ENCODE measurements at regions not wholly inside any gene's neighbourhood (a gene's known extent, or its start where the extent isn't known, plus 50 kb on each side); places are given as distances from the start of the nearest gene placed in this dataset.

DNA sequence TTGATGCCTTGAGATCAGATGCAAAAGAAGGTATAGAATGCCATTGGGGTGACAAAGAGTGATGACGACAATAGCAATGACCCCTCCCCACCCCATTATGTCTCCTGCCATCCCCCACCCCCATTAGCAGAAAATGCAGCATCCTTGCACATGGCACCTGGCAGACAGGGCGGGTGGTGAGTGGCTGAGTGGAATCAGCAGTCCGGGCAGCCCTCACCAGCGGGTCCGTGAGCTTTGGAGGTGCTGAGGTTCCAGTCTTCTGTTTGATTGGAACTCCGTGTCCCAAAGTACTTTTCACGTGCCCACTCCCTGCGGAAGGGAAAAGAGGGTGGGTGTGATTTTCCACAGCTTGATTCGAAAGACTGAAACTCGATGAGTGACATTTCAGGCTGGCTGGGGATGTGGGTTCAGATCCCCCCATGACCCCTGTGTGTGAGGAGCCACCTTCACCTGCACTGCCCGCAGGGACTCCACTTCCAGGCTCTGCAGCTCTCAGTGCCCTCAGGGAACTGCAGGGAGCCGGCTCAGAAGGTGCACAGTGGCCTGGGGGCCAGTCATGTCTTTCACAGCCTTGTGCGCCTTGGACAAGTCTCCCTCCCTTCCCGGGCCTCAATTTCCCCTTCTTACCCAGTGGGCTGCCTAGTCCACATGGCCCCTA lies 130.9 kb downstream of the GLI2 start:
- TF ChIP-seq, protein P1, sequence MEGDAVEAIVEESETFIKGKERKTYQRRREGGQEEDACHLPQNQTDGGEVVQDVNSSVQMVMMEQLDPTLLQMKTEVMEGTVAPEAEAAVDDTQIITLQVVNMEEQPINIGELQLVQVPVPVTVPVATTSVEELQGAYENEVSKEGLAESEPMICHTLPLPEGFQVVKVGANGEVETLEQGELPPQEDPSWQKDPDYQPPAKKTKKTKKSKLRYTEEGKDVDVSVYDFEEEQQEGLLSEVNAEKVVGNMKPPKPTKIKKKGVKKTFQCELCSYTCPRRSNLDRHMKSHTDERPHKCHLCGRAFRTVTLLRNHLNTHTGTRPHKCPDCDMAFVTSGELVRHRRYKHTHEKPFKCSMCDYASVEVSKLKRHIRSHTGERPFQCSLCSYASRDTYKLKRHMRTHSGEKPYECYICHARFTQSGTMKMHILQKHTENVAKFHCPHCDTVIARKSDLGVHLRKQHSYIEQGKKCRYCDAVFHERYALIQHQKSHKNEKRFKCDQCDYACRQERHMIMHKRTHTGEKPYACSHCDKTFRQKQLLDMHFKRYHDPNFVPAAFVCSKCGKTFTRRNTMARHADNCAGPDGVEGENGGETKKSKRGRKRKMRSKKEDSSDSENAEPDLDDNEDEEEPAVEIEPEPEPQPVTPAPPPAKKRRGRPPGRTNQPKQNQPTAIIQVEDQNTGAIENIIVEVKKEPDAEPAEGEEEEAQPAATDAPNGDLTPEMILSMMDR (IDR thresholded peaks at IDR 0.05) = no peak
- TF ChIP-seq ZNF302 (CRISPR knock-in tag; IDR thresholded peaks at IDR 0.05) (no peak), CEBPB (IDR thresholded peaks at IDR 0.05) (no peak), SMC3 (IDR thresholded peaks at IDR 0.05) (no peak), POLR2A (IDR thresholded peaks at IDR 0.05; ENCODE audit: low read length) (no peak), JUN (IDR thresholded peaks at IDR 0.05) (no peak), RAD21 (conservative IDR thresholded peaks at IDR 0.05 in 1 of 2, IDR thresholded peaks at IDR 0.05 in 1 of 2) (no peak)
- TF ChIP-seq, protein P2, sequence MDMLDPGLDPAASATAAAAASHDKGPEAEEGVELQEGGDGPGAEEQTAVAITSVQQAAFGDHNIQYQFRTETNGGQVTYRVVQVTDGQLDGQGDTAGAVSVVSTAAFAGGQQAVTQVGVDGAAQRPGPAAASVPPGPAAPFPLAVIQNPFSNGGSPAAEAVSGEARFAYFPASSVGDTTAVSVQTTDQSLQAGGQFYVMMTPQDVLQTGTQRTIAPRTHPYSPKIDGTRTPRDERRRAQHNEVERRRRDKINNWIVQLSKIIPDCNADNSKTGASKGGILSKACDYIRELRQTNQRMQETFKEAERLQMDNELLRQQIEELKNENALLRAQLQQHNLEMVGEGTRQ (IDR thresholded peaks at IDR 0.05) = no peak
- TF ChIP-seq, protein P3, sequence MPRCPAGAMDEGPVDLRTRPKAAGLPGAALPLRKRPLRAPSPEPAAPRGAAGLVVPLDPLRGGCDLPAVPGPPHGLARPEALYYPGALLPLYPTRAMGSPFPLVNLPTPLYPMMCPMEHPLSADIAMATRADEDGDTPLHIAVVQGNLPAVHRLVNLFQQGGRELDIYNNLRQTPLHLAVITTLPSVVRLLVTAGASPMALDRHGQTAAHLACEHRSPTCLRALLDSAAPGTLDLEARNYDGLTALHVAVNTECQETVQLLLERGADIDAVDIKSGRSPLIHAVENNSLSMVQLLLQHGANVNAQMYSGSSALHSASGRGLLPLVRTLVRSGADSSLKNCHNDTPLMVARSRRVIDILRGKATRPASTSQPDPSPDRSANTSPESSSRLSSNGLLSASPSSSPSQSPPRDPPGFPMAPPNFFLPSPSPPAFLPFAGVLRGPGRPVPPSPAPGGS (IDR thresholded peaks at IDR 0.05) = no peak
- TF ChIP-seq, protein P4, sequence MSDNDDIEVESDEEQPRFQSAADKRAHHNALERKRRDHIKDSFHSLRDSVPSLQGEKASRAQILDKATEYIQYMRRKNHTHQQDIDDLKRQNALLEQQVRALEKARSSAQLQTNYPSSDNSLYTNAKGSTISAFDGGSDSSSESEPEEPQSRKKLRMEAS (IDR thresholded peaks at IDR 0.05) = no peak
